ENCODE measurements at regions not wholly inside any gene's neighbourhood (a gene's known extent, or its start where the extent isn't known, plus 50 kb on each side); places are given as distances from the start of the nearest gene placed in this dataset.

DNA sequence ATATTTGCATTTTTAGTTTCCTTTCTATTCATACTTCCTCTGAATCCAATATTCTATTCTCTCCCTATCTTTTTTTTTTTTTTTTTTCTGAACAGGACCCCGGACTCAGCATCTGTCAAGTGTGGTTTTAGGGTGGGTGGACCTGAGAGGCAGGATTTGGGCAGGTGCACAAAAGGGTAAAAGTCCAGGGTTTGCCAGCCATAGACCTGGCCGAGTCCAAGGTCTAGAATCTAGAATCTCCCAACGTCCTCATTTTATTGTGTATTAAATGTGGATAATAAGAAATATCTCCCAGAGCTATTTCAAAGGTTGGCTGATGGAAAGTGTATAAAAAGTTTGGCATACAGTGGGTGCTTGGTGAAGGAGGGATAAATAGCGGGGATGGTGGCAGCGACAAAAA lies 273.3 kb upstream of the MAF start:
- DNase-seq (ENCODE audit: low spot score) (no peak), FAIRE-seq (no peak)

DNA sequence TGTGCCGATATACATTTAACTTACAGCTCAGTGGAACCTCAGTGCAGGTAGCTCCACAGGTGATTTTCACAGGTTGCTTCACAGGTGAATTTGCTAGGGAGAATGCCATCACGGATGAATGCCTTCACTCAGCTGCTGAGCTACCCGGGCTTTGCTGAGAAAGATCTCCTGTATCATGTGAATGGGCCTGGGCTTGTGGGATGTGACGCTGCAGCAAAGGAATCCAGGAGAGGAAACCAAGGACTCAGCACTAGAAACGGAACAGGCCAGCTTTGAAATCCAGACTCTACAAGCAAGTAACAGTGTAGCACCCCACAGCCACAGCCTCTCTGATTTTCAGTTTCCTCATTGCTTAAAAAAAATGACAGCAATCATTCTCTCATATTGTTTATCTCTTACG lies 271.4 kb upstream of the MAF start:
- no peak for FAIRE-seq
- no peak for DNase-seq (ENCODE audit: low spot score)

- DNase-seq (ENCODE audit: low spot score) (no peak), FAIRE-seq (peak; percentile 69)
These were observed 269.7 kb upstream of the MAF start for GRCh38 chr16:79870016-79870886.

DNA sequence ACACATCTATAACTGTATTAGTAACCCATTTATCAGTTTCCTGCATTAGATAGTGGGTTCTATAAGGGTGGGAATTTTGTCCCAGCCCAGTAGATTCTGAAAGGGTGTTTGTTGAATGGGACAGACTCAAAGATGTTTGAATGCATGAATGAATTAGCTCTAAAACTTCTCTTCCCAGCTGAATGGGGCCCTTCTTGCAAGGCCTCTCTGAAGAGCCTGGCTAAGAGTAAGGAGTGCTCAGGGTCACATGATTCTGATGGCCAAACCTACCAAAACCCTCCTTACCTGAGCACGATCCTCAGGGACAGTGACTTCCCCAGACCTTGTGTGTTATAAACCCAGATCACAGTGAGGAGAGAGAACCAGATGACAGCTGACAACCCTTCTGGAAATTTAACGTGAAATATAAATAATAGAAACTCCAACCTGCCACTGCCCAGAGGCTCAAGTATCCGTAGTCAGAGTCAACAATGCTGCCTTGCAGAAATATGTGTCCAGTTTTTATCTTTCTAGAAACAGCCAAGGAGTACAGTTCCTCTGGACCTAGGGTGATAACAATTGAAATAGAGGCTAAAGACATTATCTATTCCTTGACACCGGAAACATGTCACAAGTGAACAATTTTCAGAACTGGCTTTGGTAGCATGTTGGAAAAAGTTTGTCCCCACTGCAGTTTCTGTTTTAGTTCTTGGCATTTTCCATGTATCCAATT lies 268.9 kb upstream of the MAF start:
- DNase-seq (ENCODE audit: low spot score), result no peak
- no peak for FAIRE-seq

DNA sequence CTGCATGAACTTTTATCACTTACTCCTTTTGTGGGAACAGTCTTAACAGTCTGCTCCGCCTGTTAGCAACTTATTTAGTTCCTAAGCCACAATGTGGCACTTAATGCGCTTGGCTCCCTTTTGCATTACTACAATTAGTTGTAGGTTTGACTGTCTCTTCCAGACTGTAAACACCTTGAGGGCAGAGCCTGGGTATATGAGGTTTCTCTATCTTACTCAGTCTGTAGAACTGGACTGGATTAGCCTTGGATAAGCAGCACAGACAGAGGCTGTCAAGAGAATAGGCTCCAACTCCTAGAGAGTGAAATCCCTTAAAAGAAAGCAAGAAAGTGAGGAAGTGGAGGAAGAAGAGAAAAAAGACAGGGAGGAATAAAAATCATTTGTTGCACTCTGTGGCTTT lies 268.3 kb upstream of the MAF start:
- no peak for FAIRE-seq
- DNase-seq (ENCODE audit: low spot score), result no peak

- DNase-seq (ENCODE audit: low spot score), result no peak
- no peak for FAIRE-seq
These were observed 267.0 kb upstream of the MAF start for GRCh38 chr16:79867425-79867997.

GRCh38 chr16:79865918-79866317 lies 265.4 kb upstream of the MAF start:
- DNase-seq (ENCODE audit: low spot score) (no peak), FAIRE-seq (no peak)

DNA sequence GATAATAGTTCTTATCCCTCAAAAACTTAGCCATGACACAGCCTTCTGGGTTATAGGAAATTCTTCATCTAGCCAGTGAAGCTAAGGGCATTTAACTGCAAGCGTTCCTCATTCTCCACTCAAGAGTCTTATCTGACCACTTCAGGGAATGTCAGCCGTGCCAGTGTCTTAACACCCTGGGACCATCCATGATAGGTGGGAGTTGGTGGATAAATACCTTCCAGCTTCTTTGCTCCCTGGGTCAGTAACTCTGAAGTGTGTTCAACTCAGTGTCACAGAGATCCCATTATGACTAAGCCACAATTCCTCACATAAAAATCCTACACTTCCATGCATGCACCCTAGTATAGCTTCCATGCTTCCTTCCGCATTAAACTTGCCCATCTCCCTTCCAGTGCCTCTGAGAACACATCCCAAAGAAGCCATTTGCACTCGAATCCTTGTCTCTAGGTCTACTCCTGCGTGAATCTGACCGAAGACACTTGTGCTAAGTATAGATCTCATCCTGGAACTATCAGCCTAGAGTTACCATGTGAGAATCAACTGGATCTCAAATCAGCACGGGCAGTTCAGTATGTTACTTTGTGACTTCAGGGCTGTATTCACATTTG lies 264.3 kb upstream of the MAF start:
- DNase-seq (ENCODE audit: low spot score), result no peak
- no peak for FAIRE-seq

GRCh38 chr16:79864032-79864780 lies 263.7 kb upstream of the MAF start:
- FAIRE-seq (no peak), DNase-seq (ENCODE audit: low spot score) (no peak)

GRCh38 chr16:79863128-79864031 lies 262.8 kb upstream of the MAF start:
- no peak for FAIRE-seq
- no peak for DNase-seq (ENCODE audit: low spot score)

DNA sequence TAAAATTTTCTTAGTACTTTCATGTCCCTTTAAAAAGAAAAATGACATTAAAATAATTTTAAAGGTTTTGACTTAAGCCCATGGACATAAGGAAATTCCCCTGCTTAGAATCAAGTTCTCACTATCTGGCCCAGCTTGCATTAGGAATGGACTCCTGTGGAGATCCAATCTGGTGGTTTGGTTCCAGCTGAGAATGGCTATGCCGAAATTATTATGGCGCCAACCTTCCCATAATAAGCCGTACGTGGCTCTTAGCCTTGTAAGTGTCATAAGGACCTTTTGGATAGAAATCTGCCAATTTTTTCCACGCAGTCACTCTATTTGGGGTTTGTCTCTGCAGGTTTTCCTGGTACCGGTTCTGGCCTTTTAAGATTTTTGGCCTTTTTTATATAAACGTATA lies 262.1 kb upstream of the MAF start:
- FAIRE-seq (no peak), DNase-seq (ENCODE audit: low spot score) (no peak)

DNA sequence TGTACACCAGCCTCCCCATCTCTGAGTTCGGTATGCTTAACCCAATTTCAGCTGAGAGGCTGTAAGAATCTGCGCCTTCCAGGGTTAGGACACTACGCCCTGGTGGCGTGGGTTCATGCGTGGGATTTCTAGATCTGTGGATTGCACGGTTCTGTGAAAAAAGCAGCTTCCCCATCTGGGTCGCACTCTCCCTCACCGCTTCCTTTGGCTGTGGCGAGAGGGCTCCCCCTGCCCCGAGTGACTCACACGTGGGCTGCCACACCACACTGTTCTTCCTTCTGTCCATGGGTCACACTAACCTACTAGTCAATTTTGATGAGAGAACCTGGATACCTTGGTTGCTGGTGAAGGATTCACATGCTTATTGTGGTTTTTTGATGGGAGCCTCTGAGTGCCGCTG lies 256.0 kb upstream of the MAF start:
- FAIRE-seq (no peak), DNase-seq (ENCODE audit: low spot score) (no peak)

DNA sequence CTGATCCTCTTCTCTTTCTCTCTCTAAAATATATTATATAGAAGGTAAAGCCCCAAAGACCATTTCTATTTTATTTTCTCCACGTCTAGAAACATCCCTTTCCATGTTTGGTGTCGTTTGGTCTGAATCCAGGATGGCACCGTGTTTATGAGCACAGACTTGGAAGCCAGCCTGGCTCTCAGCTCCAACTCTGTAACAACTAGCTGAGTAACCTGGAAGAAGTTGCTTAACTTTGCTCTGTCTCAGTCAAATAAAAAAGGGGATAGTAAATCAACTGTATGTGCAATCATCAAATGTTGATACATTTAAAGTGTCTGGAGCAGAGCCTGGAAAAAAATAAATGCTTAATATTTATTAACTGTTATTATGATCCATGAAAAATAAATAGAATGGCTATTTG lies 249.8 kb upstream of the MAF start:
- no peak for DNase-seq (ENCODE audit: low spot score)
- FAIRE-seq, result no peak

DNA sequence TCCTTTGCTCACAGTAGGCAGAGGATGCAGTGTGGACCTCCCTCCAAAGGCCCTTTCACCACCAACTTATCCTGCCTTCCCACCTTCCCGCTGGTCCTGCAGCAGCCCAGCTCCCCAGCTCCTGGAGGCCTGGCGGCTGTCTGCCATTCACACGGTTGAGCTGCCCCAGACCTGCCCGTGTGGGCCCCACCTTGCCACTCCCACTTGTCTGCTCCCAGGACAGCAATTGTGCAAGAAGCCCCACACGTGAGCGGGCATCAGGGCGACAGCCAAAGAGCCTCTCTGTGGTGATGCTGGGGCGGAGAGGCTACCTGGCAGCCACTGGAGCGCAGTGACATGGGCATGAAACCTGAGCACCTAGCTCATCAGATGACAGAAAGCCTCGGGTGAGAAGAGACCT lies 248.6 kb upstream of the MAF start:
- FAIRE-seq (no peak), DNase-seq (ENCODE audit: low spot score) (no peak)

- no peak for FAIRE-seq
- DNase-seq (ENCODE audit: low spot score), result no peak
These were observed 248.2 kb upstream of the MAF start for GRCh38 chr16:79848719-79849118.

DNA sequence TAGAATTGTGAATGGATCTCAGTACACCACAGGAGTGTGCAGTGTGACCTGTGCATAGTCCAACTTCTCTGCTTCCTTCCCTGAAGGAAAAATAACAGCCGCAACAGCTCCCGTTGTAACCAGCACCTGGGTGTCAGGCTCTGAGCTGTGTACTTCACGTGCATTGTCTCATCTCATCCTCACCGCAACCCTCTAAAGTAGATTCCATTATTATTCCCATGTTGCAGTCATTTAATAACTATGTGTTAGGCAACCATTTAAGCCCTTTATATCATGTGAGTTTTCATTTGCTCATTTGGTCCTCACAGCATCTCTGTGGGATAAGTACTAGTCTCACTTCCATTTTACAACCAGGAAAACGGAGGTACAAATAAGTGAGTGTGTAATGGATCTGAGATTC lies 247.0 kb upstream of the MAF start:
- no peak for FAIRE-seq

DNA sequence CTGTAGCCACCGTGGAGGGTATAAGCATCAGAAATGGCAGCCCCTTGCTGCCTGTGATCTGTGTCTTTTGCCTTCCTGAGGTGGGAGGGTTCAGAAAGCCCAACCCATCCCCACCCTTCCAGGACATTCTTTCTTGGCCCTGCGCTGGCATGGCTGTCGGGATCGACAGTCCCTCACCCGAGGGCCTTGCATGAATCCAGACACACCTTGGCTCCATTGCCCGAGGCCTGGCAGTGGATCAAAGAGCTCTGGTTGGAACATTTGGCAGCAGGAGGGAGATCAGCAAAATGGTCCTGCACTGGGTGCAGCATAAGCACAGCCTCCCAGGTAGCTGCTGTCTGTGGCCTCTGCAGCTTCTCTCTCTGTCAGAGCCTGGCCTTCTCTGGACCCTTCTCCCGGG lies 246.6 kb upstream of the MAF start:
- DNase-seq (ENCODE audit: low spot score) (no peak), FAIRE-seq (no peak)

More for the DNA sequence above, 247.0 kb upstream of the MAF start:
- DNase-seq (ENCODE audit: low spot score), result no peak

GRCh38 chr16:79845734-79846135 lies 245.2 kb upstream of the MAF start:
- DNase-seq (ENCODE audit: low spot score) (no peak), FAIRE-seq (no peak)

- DNase-seq (ENCODE audit: low spot score) (no peak), FAIRE-seq (no peak)
These were observed 244.6 kb upstream of the MAF start for GRCh38 chr16:79845033-79845733.

- FAIRE-seq, result no peak
- DNase-seq (ENCODE audit: low spot score), result no peak
These were observed 244.1 kb upstream of the MAF start for GRCh38 chr16:79844603-79845002.
